ENCODE measurements at regions not wholly inside any gene's neighbourhood (a gene's known extent, or its start where the extent isn't known, plus 50 kb on each side); places are given as distances from the start of the nearest gene placed in this dataset.

- DNase-seq (ENCODE audit: low read depth), result no peak
- H3K4me3 ChIP-seq (ENCODE audit: low read depth, low read length), result no peak overlapping the region
- TF ChIP-seq, protein P1, sequence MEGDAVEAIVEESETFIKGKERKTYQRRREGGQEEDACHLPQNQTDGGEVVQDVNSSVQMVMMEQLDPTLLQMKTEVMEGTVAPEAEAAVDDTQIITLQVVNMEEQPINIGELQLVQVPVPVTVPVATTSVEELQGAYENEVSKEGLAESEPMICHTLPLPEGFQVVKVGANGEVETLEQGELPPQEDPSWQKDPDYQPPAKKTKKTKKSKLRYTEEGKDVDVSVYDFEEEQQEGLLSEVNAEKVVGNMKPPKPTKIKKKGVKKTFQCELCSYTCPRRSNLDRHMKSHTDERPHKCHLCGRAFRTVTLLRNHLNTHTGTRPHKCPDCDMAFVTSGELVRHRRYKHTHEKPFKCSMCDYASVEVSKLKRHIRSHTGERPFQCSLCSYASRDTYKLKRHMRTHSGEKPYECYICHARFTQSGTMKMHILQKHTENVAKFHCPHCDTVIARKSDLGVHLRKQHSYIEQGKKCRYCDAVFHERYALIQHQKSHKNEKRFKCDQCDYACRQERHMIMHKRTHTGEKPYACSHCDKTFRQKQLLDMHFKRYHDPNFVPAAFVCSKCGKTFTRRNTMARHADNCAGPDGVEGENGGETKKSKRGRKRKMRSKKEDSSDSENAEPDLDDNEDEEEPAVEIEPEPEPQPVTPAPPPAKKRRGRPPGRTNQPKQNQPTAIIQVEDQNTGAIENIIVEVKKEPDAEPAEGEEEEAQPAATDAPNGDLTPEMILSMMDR (IDR thresholded peaks at IDR 0.05; ENCODE audit: control insufficient read depth, extremely low read depth, insufficient read depth), result no peak
Observed at GRCh38 chr3:31403197-31403596, 129.5 kb upstream of the STT3B start.

- no peak for DNase-seq (ENCODE audit: low read depth)
- TF ChIP-seq, protein P1 (IDR thresholded peaks at IDR 0.05; ENCODE audit: control insufficient read depth, extremely low read depth, insufficient read depth), result no peak
- no peak overlapping the region for H3K4me3 ChIP-seq (ENCODE audit: low read depth, low read length)
Observed at GRCh38 chr3:31404871-31405270, 127.9 kb upstream of the STT3B start.

GRCh38 chr3:31405515-31405914 is 127.2 kb upstream of the STT3B start:
- DNase-seq (ENCODE audit: low read depth), result no peak
- H3K4me3 ChIP-seq (ENCODE audit: low read depth, low read length), result no peak overlapping the region
- TF ChIP-seq, protein P1 (IDR thresholded peaks at IDR 0.05; ENCODE audit: control insufficient read depth, extremely low read depth, insufficient read depth), result no peak

DNA sequence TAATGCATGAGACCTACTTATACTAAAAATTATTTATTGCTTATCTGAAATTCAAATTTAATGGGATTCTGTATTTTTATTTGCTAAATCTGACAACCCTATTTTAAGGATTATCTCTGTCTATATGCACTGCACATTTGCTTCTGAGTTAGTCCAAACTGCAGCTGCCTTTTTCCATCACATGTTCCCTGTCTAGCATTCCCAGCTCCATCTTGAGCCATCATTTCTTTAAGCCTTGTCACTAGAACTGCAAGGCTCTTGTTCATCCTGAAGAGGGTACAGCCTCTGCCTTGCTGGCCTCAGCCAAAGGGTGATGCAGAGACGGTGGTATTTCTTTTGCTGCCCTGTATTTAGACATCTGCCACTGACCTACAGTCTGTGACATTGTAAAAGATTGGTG is 125.8 kb upstream of the STT3B start:
- no peak overlapping the region for H3K4me3 ChIP-seq (ENCODE audit: low read depth, low read length)

DNA sequence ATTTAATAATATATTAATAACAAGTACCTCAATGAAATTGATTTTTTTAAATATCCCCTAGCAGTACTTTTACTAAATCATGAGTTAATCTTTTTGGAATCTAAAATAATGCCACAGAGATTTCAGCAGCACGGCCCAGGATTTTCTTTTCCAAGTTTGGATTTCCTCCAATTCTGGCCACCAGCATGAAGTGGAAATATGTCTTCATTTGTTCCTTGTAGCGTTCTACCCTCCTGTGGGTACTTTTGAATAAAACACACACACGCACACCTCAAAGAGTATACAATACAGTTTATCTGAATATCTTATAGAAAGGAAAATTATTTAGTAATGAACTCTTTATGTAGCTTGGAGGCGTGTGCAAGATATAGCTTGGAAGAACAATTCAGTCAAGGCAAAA is 125.1 kb upstream of the STT3B start:
- H3K4me3 ChIP-seq (ENCODE audit: low read depth, low read length), result no peak overlapping the region
- TF ChIP-seq, protein P1 (IDR thresholded peaks at IDR 0.05; ENCODE audit: control insufficient read depth, extremely low read depth, insufficient read depth), result no peak
- DNase-seq (ENCODE audit: low read depth), result no peak

More for the DNA sequence above, 125.8 kb upstream of the STT3B start:
- TF ChIP-seq, protein P1 (IDR thresholded peaks at IDR 0.05; ENCODE audit: control insufficient read depth, extremely low read depth, insufficient read depth), result no peak
- no peak for DNase-seq (ENCODE audit: low read depth)

GRCh38 chr3:31408720-31409119 is 124.0 kb upstream of the STT3B start:
- no peak overlapping the region for H3K4me3 ChIP-seq (ENCODE audit: low read depth, low read length)
- TF ChIP-seq, protein P1 (IDR thresholded peaks at IDR 0.05; ENCODE audit: control insufficient read depth, extremely low read depth, insufficient read depth), result no peak
- no peak for DNase-seq (ENCODE audit: low read depth)

GRCh38 chr3:31409389-31409788 is 123.3 kb upstream of the STT3B start:
- H3K4me3 ChIP-seq (ENCODE audit: low read depth, low read length), result no peak overlapping the region
- no peak for DNase-seq (ENCODE audit: low read depth)
- TF ChIP-seq, protein P1 (IDR thresholded peaks at IDR 0.05; ENCODE audit: control insufficient read depth, extremely low read depth, insufficient read depth), result no peak

Data from LNCaP clone FGC (cell line).